DOHH2 (cell line): ENCODE measurements at regions not wholly inside any gene's neighbourhood (a gene's known extent, or its start where the extent isn't known, plus 50 kb on each side); places are given as distances from the start of the nearest gene placed in this dataset.

ENCODE experiments used
- H3F3A ChIP-seq: fragments of 200-600 bp; sonication (generic), shearing (Covaris generic); 2 replicates; pipeline ENCODE4 v1.6.0; 2016; ENCODE audit warnings: antibody characterized with exemption, mild to moderate bottlenecking; ENCODE audit not compliant: control insufficient read depth, insufficient read depth
- H3K27ac ChIP-seq: fragments of 200-600 bp; sonication (generic); 2 replicates; pipeline ENCODE4 v1.5.1; 2014; ENCODE audit warnings: low read depth, mild to moderate bottlenecking, low read length, moderate library complexity
- H3K27me3 ChIP-seq: fragments of 200-600 bp; sonication (generic); 2 replicates; pipeline ENCODE4 v1.6.1; 2014; ENCODE audit warnings: mild to moderate bottlenecking, low read length, mixed read lengths; ENCODE audit not compliant: control insufficient read depth
- H3K36me3 ChIP-seq: fragments of 200-600 bp; sonication (generic); 2 replicates; pipeline ENCODE4 v1.6.1; 2014; ENCODE audit warnings: mild to moderate bottlenecking, low read length, moderate library complexity, mixed read lengths; ENCODE audit not compliant: control insufficient read depth
- H3K4me1 ChIP-seq: fragments of 200-600 bp; sonication (generic); 2 replicates; pipeline ENCODE4 v1.6.1; 2014; ENCODE audit warnings: mild to moderate bottlenecking, low read length, mixed read lengths; ENCODE audit not compliant: control insufficient read depth
- H3K4me2 ChIP-seq: fragments of 200-600 bp; sonication (generic); 2 replicates; pipeline ENCODE4 v1.6.0; 2014; ENCODE audit warnings: mild to moderate bottlenecking, low read length, moderate library complexity
- H3K4me3 ChIP-seq: fragments of 200-600 bp; sonication (generic); 2 replicates; pipeline ENCODE4 v1.5.1; 2014; ENCODE audit warnings: mild to moderate bottlenecking, low read length, mixed read lengths
- H3K79me2 ChIP-seq: fragments of 200-600 bp; sonication (generic); 2 replicates; pipeline ENCODE4 v1.6.1; 2014; ENCODE audit warnings: mild to moderate bottlenecking, low read length, mixed read lengths; ENCODE audit not compliant: control insufficient read depth
- H3K9me2 ChIP-seq: fragments of 200-600 bp; sonication (generic); replicated peaks from 2 replicates; pipeline ENCODE4 v1.6.1; 2014; ENCODE audit warnings: mild to moderate bottlenecking, low read length, mixed read lengths; ENCODE audit not compliant: control insufficient read depth
- H3K9me3 ChIP-seq: fragments of 200-600 bp; sonication (generic); 2 replicates; pipeline ENCODE4 v1.6.1; 2014; ENCODE audit warnings: antibody characterized with exemption, low read length, mixed read lengths; ENCODE audit not compliant: control insufficient read depth, insufficient read depth
- H4K20me1 ChIP-seq: fragments of 200-600 bp; sonication (generic); 2 replicates; pipeline ENCODE4 v1.6.0; 2014; ENCODE audit warnings: low read depth, mild to moderate bottlenecking, antibody characterized with exemption, low read length, moderate library complexity; ENCODE audit not compliant: control insufficient read depth, insufficient read depth
- EZH2phosphoT487 ChIP-seq: fragments of 200-600 bp; sonication (generic); IDR thresholded peaks from 2 replicates; pipeline ENCODE4 v1.6.1; 2017; ENCODE audit warnings: borderline replicate concordance, mild to moderate bottlenecking, antibody characterized with exemption, low read length, moderate library complexity, mixed read lengths
- TF ChIP-seq, protein P1 (sequence below): fragments of 200-600 bp; sonication (generic); IDR thresholded peaks from one replicate; pipeline ENCODE4 v1.5.1; 2014; ENCODE audit warnings: antibody characterized with exemption, mild to moderate bottlenecking, low read depth, low read length; ENCODE audit not compliant: poor library complexity, severe bottlenecking

DNA sequence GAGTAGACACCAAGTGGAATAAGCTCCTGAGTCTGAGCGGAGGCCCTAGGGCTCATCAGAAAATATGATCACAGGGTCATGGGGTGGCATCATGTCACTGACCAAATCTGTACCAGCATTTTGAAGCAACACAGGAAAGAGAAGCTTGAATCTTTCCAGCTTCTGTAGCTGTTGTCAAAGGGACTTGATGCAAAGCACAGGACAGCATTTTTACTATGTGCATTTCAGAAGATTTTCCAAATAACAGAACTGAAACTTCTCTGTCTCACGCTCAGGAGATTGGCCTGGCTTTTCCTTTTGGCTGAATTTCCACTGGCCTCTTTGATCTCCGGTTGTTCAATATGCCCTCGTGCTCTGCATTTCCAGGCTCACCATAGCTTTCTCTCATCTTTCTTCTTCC lies 127.2 kb upstream of the ATP1B1 start:
- H3K9me3 ChIP-seq = no peaks in the 10 kb centered on the region
- H3K4me1 ChIP-seq = no peaks in the 10 kb centered on the region
- H3K27me3 ChIP-seq = no peaks in the 10 kb centered on the region
- no peak overlapping the region for H3K4me3 ChIP-seq
- H4K20me1 ChIP-seq = no peaks in the 10 kb centered on the region
- H3K36me3 ChIP-seq = no peaks in the 10 kb centered on the region
- H3K4me2 ChIP-seq = no peak overlapping the region
- H3K9me2 ChIP-seq = no peaks in the 10 kb centered on the region
- H3K79me2 ChIP-seq = no peaks in the 10 kb centered on the region
- H3F3A ChIP-seq = no peaks in the 10 kb centered on the region
- TF ChIP-seq EZH2phosphoT487 = no peak
- TF ChIP-seq, protein P1, sequence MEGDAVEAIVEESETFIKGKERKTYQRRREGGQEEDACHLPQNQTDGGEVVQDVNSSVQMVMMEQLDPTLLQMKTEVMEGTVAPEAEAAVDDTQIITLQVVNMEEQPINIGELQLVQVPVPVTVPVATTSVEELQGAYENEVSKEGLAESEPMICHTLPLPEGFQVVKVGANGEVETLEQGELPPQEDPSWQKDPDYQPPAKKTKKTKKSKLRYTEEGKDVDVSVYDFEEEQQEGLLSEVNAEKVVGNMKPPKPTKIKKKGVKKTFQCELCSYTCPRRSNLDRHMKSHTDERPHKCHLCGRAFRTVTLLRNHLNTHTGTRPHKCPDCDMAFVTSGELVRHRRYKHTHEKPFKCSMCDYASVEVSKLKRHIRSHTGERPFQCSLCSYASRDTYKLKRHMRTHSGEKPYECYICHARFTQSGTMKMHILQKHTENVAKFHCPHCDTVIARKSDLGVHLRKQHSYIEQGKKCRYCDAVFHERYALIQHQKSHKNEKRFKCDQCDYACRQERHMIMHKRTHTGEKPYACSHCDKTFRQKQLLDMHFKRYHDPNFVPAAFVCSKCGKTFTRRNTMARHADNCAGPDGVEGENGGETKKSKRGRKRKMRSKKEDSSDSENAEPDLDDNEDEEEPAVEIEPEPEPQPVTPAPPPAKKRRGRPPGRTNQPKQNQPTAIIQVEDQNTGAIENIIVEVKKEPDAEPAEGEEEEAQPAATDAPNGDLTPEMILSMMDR = no peak
- no peak overlapping the region for H3K27ac ChIP-seq

DNA sequence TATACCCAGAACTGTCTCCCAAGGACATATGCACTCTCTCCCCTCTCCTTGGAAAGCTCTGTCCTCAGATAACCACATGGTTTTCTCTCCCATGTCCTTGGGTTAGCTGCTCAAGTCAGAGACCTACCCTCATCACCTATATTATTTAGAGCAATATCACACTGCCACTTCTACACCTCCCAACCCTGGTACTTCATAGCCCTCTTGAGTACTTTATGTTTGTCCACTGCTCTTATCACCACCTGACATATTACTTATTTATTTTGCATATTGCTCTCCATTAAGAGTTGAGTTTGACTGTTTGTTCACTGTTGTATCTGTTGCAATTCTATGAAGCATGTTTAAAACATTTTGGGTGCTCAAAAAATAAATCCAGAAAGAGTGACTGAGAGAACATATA lies 126.3 kb upstream of the ATP1B1 start:
- TF ChIP-seq EZH2phosphoT487 = no peak
- TF ChIP-seq, protein P1 = no peak

DNA sequence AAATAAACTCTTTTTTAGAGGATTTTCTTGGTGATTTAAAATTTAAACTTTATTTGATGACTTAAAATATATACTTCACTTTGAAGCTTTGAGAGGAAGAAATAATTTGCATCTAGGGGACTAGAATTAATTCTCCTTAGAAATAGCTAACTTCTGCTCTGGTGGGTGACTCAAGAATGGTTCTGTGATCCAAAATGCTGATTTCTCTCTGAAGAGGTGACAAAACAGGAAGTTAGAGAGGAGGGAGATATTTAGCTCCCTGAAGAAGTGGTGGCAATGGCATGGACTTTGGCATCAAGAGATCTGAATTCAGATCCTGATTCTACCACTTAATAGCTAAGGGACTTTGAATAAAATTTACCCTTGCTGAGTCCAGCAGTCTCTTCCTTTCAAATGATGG lies 125.8 kb upstream of the ATP1B1 start:
- H3K79me2 ChIP-seq = no peaks in the 10 kb centered on the region
- H3F3A ChIP-seq = no peaks in the 10 kb centered on the region
- H4K20me1 ChIP-seq = no peaks in the 10 kb centered on the region
- H3K36me3 ChIP-seq = no peaks in the 10 kb centered on the region
- no peak for TF ChIP-seq EZH2phosphoT487
- TF ChIP-seq, protein P1 = no peak
- H3K9me3 ChIP-seq = no peaks in the 10 kb centered on the region
- H3K27ac ChIP-seq = no peak overlapping the region
- H3K9me2 ChIP-seq = no peaks in the 10 kb centered on the region
- H3K4me3 ChIP-seq = no peak overlapping the region
- H3K27me3 ChIP-seq = no peaks in the 10 kb centered on the region
- H3K4me2 ChIP-seq = no peak overlapping the region
- no peaks in the 10 kb centered on the region for H3K4me1 ChIP-seq

More for the DNA sequence above, 126.3 kb upstream of the ATP1B1 start:
- Histone ChIP-seq H3F3A (no peaks in the 10 kb centered on the region), H3K9me3 (no peaks in the 10 kb centered on the region), H3K27ac (no peak overlapping the region), H3K9me2 (no peaks in the 10 kb centered on the region), H3K36me3 (no peaks in the 10 kb centered on the region), H4K20me1 (no peaks in the 10 kb centered on the region), H3K4me2 (no peak overlapping the region), H3K4me3 (no peak overlapping the region), H3K79me2 (no peaks in the 10 kb centered on the region), H3K4me1 (no peaks in the 10 kb centered on the region), H3K27me3 (no peaks in the 10 kb centered on the region)

DNA sequence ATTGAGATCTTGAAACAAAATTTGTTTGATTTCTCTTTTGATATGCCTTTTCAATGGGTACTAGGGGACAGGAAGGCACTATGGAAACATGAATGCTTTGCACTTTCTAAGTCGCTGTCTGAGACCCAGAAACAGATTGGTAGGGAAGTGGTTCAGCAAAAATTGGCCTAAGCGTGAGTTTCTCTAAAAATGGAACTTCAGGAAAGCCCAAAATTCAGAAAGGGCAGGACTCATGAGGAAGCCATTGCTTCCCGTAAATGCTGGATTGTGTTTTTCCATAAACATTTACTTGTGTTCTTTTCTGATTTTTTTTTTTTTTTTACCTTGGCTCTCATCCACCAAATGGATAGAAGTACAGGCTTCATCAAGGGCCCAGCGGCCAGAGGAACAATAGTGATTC lies 123.7 kb upstream of the ATP1B1 start:
- Histone ChIP-seq H3K9me2 (no peaks in the 10 kb centered on the region), H3K36me3 (no peaks in the 10 kb centered on the region), H3F3A (no peaks in the 10 kb centered on the region), H3K4me1 (no peaks in the 10 kb centered on the region), H3K27ac (no peak overlapping the region), H3K4me2 (no peak overlapping the region), H3K79me2 (no peaks in the 10 kb centered on the region), H3K27me3 (no peaks in the 10 kb centered on the region), H3K4me3 (no peak overlapping the region), H3K9me3 (no peaks in the 10 kb centered on the region), H4K20me1 (no peaks in the 10 kb centered on the region)
- TF ChIP-seq EZH2phosphoT487 = no peak
- TF ChIP-seq, protein P1 = no peak
